ENCODE measurements at regions not wholly inside any gene's neighbourhood (a gene's known extent, or its start where the extent isn't known, plus 50 kb on each side); places are given as distances from the start of the nearest gene placed in this dataset.

GRCh38 chr10:10432296-10433035 lies 585.2 kb upstream of the CELF2 start:
- Mint-ChIP-seq H3K4me1 (ENCODE audit: low read depth, unreplicated experiment) (no peaks in the 10 kb centered on the region), H3K9me3 (ENCODE audit: unreplicated experiment) (no peaks in the 10 kb centered on the region), H3K4me3 (ENCODE audit: unreplicated experiment) (no peak overlapping the region), H3K36me3 (ENCODE audit: low read depth, unreplicated experiment) (no peaks in the 10 kb centered on the region), H3K27ac (ENCODE audit: unreplicated experiment) (no peak overlapping the region), H3K27me3 (ENCODE audit: low read depth, unreplicated experiment) (no peaks in the 10 kb centered on the region)
- H2AFZ ChIP-seq (ENCODE audit: low read depth, low read length): no peak overlapping the region
- DNase-seq (ENCODE audit: low read depth) (no peak), FAIRE-seq (no peak)
- H4K20me1 ChIP-seq (ENCODE audit: insufficient read depth, low read length): no peaks in the 10 kb centered on the region
- no peak overlapping the region for H3K27ac ChIP-seq (ENCODE audit: low read depth, low read length)
- no peaks in the 10 kb centered on the region for H3K27me3 ChIP-seq (ENCODE audit: insufficient read depth, low read length)
- H3K36me3 ChIP-seq (ENCODE audit: insufficient read depth, low read length): no peaks in the 10 kb centered on the region
- H3K9me3 ChIP-seq (ENCODE audit: insufficient read depth, low read depth, low read length): no peaks in the 10 kb centered on the region
- TF ChIP-seq EZH2 (IDR thresholded peaks at IDR 0.05; ENCODE audit: insufficient read depth, low read length) (no peak), CTCF (IDR thresholded peaks at IDR 0.05; ENCODE audit: insufficient read depth, low read depth, low read length) (no peak)
- H3K4me3 ChIP-seq (ENCODE audit: insufficient read depth, low read depth, low read length): no peak overlapping the region
- no peak overlapping the region for H3K4me2 ChIP-seq (ENCODE audit: low read length)
- no peaks in the 10 kb centered on the region for H3K79me2 ChIP-seq (ENCODE audit: insufficient read depth, low read length)
- H3K9ac ChIP-seq (ENCODE audit: low read length): no peak overlapping the region
- no peaks in the 10 kb centered on the region for H3K4me1 ChIP-seq (ENCODE audit: insufficient read depth, low read length)

- Mint-ChIP-seq H3K9me3 (ENCODE audit: unreplicated experiment) (no peaks in the 10 kb centered on the region), H3K36me3 (ENCODE audit: low read depth, unreplicated experiment) (no peaks in the 10 kb centered on the region), H3K27ac (ENCODE audit: unreplicated experiment) (no peak overlapping the region), H3K27me3 (ENCODE audit: low read depth, unreplicated experiment) (no peaks in the 10 kb centered on the region), H3K4me3 (ENCODE audit: unreplicated experiment) (no peak overlapping the region), H3K4me1 (ENCODE audit: low read depth, unreplicated experiment) (no peaks in the 10 kb centered on the region)
- Histone ChIP-seq H3K4me2 (ENCODE audit: low read length) (no peak overlapping the region), H3K36me3 (ENCODE audit: insufficient read depth, low read length) (no peaks in the 10 kb centered on the region), H3K9me3 (ENCODE audit: insufficient read depth, low read depth, low read length) (no peaks in the 10 kb centered on the region), H3K27ac (ENCODE audit: low read depth, low read length) (no peak overlapping the region), H3K4me1 (ENCODE audit: insufficient read depth, low read length) (no peaks in the 10 kb centered on the region), H3K79me2 (ENCODE audit: insufficient read depth, low read length) (no peaks in the 10 kb centered on the region), H4K20me1 (ENCODE audit: insufficient read depth, low read length) (no peaks in the 10 kb centered on the region), H3K9ac (ENCODE audit: low read length) (no peak overlapping the region), H3K4me3 (ENCODE audit: insufficient read depth, low read depth, low read length) (no peak overlapping the region), H2AFZ (ENCODE audit: low read depth, low read length) (no peak overlapping the region), H3K27me3 (ENCODE audit: insufficient read depth, low read length) (no peaks in the 10 kb centered on the region)
- FAIRE-seq (no peak), DNase-seq (ENCODE audit: low read depth) (no peak)
- TF ChIP-seq EZH2 (IDR thresholded peaks at IDR 0.05; ENCODE audit: insufficient read depth, low read length): no peak
- no peak for TF ChIP-seq CTCF (IDR thresholded peaks at IDR 0.05; ENCODE audit: insufficient read depth, low read depth, low read length)
Measured at GRCh38 chr10:10434312-10434711, 583.4 kb upstream of the CELF2 start.

- H3K4me3 Mint-ChIP-seq (ENCODE audit: unreplicated experiment): no peak overlapping the region
- H4K20me1 ChIP-seq (ENCODE audit: insufficient read depth, low read length): no peaks in the 10 kb centered on the region
- no peaks in the 10 kb centered on the region for H3K36me3 Mint-ChIP-seq (ENCODE audit: low read depth, unreplicated experiment)
- DNase-seq (ENCODE audit: low read depth): no peak
- no peaks in the 10 kb centered on the region for H3K9me3 ChIP-seq (ENCODE audit: insufficient read depth, low read depth, low read length)
- no peak overlapping the region for H3K4me2 ChIP-seq (ENCODE audit: low read length)
- TF ChIP-seq CTCF (IDR thresholded peaks at IDR 0.05; ENCODE audit: insufficient read depth, low read depth, low read length) (no peak), EZH2 (IDR thresholded peaks at IDR 0.05; ENCODE audit: insufficient read depth, low read length) (no peak)
- H3K27ac Mint-ChIP-seq (ENCODE audit: unreplicated experiment): no peak overlapping the region
- H3K27me3 ChIP-seq (ENCODE audit: insufficient read depth, low read length): no peaks in the 10 kb centered on the region
- no peaks in the 10 kb centered on the region for H3K9me3 Mint-ChIP-seq (ENCODE audit: unreplicated experiment)
- H3K4me3 ChIP-seq (ENCODE audit: insufficient read depth, low read depth, low read length): no peak overlapping the region
- H3K27ac ChIP-seq (ENCODE audit: low read depth, low read length): no peak overlapping the region
- no peak overlapping the region for H2AFZ ChIP-seq (ENCODE audit: low read depth, low read length)
- H3K4me1 Mint-ChIP-seq (ENCODE audit: low read depth, unreplicated experiment): no peaks in the 10 kb centered on the region
- H3K4me1 ChIP-seq (ENCODE audit: insufficient read depth, low read length): no peaks in the 10 kb centered on the region
- no peak overlapping the region for H3K9ac ChIP-seq (ENCODE audit: low read length)
- H3K79me2 ChIP-seq (ENCODE audit: insufficient read depth, low read length): no peaks in the 10 kb centered on the region
- no peaks in the 10 kb centered on the region for H3K36me3 ChIP-seq (ENCODE audit: insufficient read depth, low read length)
- no peaks in the 10 kb centered on the region for H3K27me3 Mint-ChIP-seq (ENCODE audit: low read depth, unreplicated experiment)
- FAIRE-seq: no peak
Measured at GRCh38 chr10:10437886-10438285, 579.8 kb upstream of the CELF2 start.
